ENCODE measurements at regions not wholly inside any gene's neighbourhood (a gene's known extent, or its start where the extent isn't known, plus 50 kb on each side); places are given as distances from the start of the nearest gene placed in this dataset.
"Not testable (repeated sequence)": the region's sequence is repeated elsewhere in the genome, so short reads cannot be mapped to it uniquely, and the experiment has no call there.

DNA sequence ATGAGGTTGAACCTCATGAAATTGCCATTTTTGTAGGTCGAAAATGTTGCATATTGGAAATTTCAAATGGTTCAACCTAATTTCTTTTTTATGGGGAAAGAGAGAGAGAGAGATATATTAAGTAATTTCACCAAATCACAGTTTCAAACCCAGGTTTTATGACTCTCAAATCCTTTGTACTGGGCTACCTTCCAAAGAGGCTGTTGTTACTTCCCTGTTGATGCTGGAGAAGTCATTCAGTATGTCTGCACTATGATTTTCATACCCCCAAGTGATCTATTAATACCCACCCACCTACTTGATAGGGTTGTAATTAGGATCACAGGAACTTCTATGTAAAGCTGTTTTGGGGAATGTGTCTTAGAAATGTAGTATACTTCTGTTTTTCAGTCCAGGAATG lies 109.9 kb downstream of the ZNF330 start:
- H3K36me3 ChIP-seq, result no peaks in the 10 kb centered on the region
- peak overlapping the region in 2 of 8 donors; percentile 61 to 68 for H3K27ac ChIP-seq
- peaks cover 0 to 4% (median 0%) of the 10 kb centered on the region in 6 donors for H3K4me1 ChIP-seq
- no peaks in the 10 kb centered on the region for H3K9me3 ChIP-seq
- WGBS, 5 donors, result 72 to 83% (median 81%) methylated on average over 1 of the region's 1 CpG
- DNase-seq, result no peak
- TF ChIP-seq, protein P1, sequence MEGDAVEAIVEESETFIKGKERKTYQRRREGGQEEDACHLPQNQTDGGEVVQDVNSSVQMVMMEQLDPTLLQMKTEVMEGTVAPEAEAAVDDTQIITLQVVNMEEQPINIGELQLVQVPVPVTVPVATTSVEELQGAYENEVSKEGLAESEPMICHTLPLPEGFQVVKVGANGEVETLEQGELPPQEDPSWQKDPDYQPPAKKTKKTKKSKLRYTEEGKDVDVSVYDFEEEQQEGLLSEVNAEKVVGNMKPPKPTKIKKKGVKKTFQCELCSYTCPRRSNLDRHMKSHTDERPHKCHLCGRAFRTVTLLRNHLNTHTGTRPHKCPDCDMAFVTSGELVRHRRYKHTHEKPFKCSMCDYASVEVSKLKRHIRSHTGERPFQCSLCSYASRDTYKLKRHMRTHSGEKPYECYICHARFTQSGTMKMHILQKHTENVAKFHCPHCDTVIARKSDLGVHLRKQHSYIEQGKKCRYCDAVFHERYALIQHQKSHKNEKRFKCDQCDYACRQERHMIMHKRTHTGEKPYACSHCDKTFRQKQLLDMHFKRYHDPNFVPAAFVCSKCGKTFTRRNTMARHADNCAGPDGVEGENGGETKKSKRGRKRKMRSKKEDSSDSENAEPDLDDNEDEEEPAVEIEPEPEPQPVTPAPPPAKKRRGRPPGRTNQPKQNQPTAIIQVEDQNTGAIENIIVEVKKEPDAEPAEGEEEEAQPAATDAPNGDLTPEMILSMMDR (IDR thresholded peaks at IDR 0.05 in 8 of 11, conservative IDR thresholded peaks at IDR 0.05 in 3 of 11), result no peak
- TF ChIP-seq POLR2AphosphoS5 (IDR thresholded peaks at IDR 0.05) (no peak), POLR2A (IDR thresholded peaks at IDR 0.05) (no peak)
- peaks cover 0 to 38% (median 5%) of the 10 kb centered on the region in 7 donors for H3K27me3 ChIP-seq (replicated peaks in 1 of 7)
- H3K4me3 ChIP-seq, result no peak overlapping the region
- intact Hi-C loops (cut with DNase I; ENCODE audit: low total_unique reads), result no loop called here

- Histone ChIP-seq H3K27ac (no peak overlapping the region), H3K27me3 (replicated peaks in 1 of 7) (peaks cover 0 to 38% (median 5%) of the 10 kb centered on the region in 7 donors), H3K4me1 (peaks cover 0 to 4% (median 0%) of the 10 kb centered on the region in 6 donors), H3K9me3 (no peaks in the 10 kb centered on the region), H3K36me3 (no peaks in the 10 kb centered on the region), H3K4me3 (peak overlapping the region in 1 of 8 donors; percentile 58)
- no peak for DNase-seq
- intact Hi-C loops (cut with DNase I; ENCODE audit: low total_unique reads), result no loop called here
- 86 to 92% (median 89%) methylated on average over 14 of the region's 14 CpGs for WGBS, 5 donors
- TF ChIP-seq, protein P1 (IDR thresholded peaks at IDR 0.05 in 8 of 11, conservative IDR thresholded peaks at IDR 0.05 in 3 of 11), result no peak
- TF ChIP-seq POLR2AphosphoS5 (IDR thresholded peaks at IDR 0.05) (no peak), POLR2A (IDR thresholded peaks at IDR 0.05) (no peak)
These were observed 111.1 kb downstream of the ZNF330 start for GRCh38 chr4:141331534-141332358.

GRCh38 chr4:141332359-141333181 lies 111.9 kb downstream of the ZNF330 start:
- H3K4me1 ChIP-seq; H3K9me3 ChIP-seq; intact Hi-C loops (cut with DNase I; ENCODE audit: low total_unique reads); H3K36me3 ChIP-seq: not testable (repeated sequence)
- Histone ChIP-seq H3K27ac (peak overlapping the region in 3 of 8 donors; percentile 26 to 65 (median 36)), H3K27me3 (replicated peaks in 1 of 7) (peaks cover 0 to 38% (median 5%) of the 10 kb centered on the region in 7 donors), H3K4me3 (peak overlapping the region in 6 of 8 donors; percentile 16 to 58 (median 32))
- WGBS, 5 donors, result 62 to 94% (median 73%) methylated on average over 15 to 33 of the region's 33 CpGs
- peak in 1 of 3 donors; percentile 16 for TF ChIP-seq POLR2AphosphoS5 (IDR thresholded peaks at IDR 0.05)
- peak; percentile 74 for DNase-seq

DNA sequence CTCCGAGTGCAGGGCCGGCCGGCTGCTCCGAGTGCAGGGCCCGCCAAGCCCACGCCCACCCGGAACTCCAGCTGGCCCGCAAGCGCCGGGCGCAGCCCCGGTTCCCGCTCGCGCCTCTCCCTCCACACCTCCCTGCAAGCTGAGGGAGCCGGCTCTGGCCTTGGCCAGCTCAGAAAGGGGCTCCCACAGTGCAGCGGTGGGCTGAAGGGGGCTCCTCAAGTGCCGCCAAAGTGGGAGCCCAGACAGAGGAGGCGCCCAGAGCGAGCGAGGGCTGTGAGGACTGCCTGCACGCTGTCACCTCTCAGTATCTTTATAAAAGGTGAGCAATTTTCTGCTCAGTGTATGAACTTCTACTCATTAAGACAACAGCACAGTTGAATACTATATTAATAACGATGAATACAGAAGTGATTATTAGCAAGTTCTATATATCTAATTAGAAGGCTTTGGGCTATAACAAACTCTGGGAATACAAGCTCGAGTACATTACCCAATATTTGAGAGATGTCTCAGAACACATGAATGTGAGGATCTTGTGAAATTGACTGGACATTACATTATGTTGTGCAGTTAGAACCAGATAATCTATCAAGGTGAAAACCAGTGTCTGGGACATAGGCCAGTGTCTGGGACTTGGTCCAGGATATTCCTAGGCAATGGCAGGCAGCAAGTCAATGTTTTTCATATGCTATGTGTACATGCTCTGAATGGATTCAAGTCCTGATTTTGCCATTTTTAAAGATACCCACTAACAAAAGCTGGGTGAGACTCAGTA lies 112.9 kb downstream of the ZNF330 start:
- H3K4me1 ChIP-seq; H3K9me3 ChIP-seq; intact Hi-C loops (cut with DNase I; ENCODE audit: low total_unique reads); DNase-seq; H3K36me3 ChIP-seq: not testable (repeated sequence)
- Histone ChIP-seq H3K27ac (peak overlapping the region in 3 of 8 donors; percentile 35 to 65 (median 36)), H3K27me3 (replicated peaks in 1 of 7) (peaks cover 0 to 38% (median 5%) of the 10 kb centered on the region in 7 donors), H3K4me3 (peak overlapping the region in 6 of 8 donors; percentile 13 to 58 (median 32))
- WGBS, 5 donors, result 11 to 45% (median 25%) methylated on average over 9 to 24 of the region's 24 CpGs
- peak in 1 of 3 donors; percentile 26 for TF ChIP-seq POLR2AphosphoS5 (IDR thresholded peaks at IDR 0.05)
